ENCODE measurements at regions not wholly inside any gene's neighbourhood (a gene's known extent, or its start where the extent isn't known, plus 50 kb on each side); places are given as distances from the start of the nearest gene placed in this dataset.
"Not testable (repeated sequence)": the region's sequence is repeated elsewhere in the genome, so short reads cannot be mapped to it uniquely, and the experiment has no call there.

DNA sequence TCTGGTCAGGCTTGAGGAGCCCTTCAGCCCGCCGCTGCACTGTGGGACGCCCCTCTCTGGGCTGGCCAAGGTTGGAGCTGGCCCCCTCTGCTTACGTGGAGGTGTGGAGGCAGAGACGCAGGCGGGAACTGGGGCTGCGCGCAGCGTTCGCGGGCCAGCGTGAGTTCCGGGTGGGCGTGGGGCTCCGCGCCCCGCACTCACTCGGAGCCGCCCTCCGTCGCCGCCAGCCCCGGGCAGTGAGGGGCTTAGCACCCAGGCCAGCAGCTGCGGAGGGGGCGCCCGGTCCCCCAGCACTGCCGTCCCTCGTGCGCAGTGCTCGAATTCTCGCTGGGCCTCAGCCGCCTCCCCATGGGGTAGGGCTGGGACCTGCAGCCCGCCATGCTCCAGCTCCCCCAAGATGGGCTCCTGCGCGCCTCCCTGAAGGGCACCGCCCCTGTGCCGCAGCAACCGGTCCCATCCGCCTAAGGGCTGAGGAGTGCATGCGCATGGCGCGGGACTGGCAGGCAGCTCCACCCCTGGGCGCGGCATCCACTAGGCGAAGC is 695.9 kb downstream of the EPHA7 start:
- no peak for DNase-seq (ENCODE audit: low spot score)

DNA sequence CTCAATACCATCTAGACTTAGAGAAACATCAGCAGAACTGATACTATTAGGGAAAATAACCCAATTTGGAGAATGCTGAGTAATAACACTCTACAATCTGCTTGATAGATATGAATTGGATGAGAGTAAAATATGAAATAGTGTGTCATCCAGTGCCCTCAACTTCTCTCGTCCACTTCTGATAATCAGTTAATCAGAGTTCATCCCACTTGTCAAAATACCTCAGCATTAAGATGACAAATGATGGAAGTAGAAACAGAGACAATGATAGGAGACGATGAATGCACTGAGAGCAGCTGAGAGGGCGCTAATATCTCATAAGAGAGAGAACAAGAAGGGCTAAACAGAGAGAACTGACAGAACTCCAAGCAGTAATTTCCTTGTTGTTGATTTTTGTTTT is 699.6 kb downstream of the EPHA7 start:
- DNase-seq (ENCODE audit: low spot score): no peak

DNA sequence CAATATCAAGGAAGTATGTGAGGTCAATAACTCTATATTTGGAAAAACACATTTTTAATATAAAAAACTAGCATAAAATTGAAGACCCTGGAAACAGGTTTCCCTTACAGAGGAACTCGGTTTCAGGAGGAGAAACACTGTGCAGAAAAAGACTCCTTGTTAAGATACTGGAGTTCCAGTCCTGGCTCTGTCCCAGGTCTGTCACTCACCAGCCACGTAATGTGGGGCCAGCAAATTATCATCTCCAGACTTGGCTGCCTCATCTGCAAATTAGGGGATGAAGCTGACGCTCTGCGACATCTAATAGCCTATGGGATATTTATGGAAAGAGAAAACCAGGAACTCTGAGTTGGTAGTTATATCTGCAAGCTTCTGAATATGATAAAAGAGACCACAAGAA is 702.7 kb downstream of the EPHA7 start:
- DNase-seq (ENCODE audit: low spot score): no peak

DNA sequence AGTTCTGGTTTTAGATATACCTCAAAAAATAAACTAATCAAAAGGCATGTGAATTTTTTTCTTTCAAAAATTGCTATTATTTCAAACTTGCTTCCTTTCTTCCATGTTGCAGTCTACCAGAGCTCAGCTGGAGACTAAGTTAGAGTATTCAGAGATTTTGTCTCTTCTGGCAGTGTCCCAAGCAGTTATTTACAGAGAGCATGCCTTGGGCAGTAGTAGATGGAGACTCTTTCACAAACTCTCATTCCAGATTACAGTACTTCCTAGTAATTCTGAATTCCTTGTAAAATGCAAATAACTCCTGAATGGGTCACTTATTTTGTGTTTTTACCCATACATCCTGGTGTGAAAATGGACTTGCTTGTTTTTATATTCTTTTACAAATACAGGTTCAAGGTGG is 703.4 kb downstream of the EPHA7 start:
- DNase-seq (ENCODE audit: low spot score): peak; percentile 69

DNA sequence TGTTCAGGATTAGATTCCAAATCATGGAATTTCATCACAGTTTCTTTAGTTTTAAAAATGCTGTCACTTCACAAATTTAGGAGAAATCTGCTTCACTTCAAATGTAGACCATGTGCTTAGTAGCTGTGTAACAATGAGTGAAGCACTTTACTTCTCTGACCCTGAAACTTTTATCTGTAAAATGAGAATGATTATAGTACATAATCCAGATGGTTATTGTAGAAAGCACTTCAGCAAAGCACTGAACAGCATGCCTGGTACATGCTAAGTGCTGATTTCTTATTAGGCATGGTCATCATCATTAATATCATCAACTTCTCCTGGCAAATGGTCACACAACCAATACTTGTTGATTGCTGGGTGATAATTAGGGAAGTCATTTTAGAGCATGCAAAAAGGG is 705.0 kb downstream of the EPHA7 start:
- DNase-seq (ENCODE audit: low spot score): no peak

DNA sequence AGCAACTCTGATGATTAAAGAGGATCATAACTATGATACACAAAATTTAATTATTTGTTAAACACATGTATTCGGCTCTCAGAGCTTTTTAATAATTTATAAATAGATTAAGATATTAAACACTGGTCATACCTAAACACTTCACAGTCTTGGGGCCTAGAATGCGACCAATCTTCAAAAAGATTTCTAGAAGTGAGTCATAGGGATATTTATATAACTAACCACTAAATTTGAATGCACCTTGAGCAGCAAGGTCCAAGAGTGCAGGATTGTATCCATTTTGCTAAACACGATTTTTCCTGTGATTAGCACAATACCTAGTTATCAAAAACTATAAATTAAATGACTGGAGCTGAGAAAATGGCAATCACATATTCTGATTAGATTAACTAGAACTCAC is 709.3 kb downstream of the EPHA7 start:
- DNase-seq (ENCODE audit: low spot score): no peak

DNA sequence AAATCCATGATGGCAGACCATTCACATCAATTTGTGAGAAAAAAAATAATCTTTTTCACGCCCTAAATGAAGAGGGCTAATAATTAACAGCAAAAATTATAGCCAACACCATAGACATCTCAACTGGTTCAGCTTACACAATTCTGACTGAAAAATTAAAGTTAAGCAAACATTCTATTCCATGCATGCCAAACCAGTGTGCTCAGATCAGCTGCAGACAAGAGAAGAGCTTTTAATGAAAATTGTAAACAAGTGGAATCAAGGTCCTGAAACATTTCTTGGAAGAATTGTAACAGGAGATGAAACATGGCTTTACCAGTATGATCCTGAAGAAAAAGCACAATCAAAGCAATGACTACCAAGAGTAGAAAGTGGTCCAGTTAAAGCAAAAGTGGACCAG is 710.4 kb downstream of the EPHA7 start:
- no peak for DNase-seq (ENCODE audit: low spot score)

DNA sequence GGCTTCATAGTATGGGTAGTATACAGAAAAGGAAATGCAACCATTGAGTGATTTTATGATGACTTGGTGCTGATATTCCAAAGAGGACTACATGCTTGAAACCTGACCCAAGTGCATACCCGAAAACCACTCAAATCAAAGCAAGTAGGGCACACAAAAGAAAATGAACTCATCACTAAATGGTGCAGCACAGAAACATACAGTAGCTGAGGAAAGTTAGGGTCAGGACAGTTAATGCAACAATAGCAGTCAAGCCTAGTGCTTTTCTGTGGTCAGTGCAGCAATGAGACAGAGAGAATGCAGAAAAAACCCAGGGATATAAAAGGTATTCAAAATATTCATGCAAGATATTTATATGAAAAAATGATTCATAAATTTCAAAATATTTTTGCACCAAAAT is 711.1 kb downstream of the EPHA7 start:
- DNase-seq (ENCODE audit: low spot score): peak; percentile 18

DNA sequence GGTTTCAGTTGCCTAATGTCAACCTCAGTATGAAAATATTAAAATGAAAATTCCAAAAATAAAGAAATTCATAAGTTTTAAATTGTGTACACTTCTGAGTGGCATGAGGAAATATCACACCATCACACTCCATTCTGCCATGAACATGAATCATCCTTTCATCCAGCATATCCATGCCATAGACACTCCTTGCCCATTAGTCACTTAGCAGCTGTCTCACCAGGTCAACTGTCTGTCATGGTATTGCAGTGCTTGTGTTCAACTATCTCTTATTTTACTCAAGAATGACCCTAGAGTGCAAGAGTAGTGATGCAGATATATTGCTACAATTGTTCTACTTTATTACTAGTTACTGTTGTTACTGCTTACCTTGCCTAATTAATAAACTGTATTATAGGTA is 712.4 kb downstream of the EPHA7 start:
- DNase-seq (ENCODE audit: low spot score): no peak

DNA sequence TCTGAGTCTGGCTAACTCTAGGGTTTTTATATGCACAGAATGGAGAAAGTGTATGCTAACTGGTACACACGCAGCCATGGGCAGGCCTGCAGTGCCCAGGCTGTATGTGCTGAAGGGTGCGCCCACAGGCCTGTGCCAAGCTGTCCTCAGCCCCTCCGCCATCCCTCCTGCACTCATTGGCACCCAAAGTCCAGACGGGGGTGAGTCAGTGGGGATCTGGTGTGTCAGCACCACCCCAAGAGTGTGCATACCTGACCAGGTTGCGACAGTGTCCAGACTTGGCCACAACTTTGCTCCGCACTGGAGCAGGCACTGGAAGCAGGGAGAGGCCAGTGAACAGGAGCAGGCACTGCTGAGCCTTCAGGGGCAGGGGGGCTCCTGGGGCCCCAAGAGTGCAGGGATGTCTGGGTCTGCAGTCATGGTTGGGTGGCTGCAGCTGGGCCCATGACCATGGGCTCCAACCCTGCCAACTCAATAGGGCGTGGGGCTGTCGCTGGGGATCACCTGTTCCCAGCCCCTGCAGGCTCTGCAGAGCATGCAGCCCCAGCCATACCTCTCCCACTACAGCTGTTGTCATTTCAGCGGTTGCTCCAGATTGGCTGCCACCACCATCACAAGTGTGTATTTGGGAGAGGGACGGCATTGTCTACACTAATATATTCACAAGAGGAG is 717.8 kb downstream of the EPHA7 start:
- DNase-seq (ENCODE audit: low spot score): no peak

DNA sequence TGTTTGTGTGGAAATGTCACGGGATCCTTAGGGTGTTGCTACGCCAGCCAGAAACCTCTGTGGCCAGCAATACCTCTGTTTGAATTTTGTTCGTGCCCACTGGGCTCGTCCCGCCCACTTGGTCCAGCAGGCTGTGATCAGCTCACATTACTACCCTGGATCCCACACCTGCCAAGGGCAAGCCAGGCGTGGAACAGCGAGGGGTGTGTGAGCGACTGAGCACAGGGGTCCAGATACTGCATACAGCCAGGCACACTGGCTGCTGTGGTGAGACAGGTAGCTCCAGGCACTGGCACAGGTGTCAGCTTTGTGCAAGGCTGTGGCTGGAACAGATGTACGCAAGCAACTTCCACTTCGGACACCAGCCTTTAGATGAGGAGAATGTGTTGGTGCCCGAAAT is 718.9 kb downstream of the EPHA7 start:
- DNase-seq (ENCODE audit: low spot score): no peak

DNA sequence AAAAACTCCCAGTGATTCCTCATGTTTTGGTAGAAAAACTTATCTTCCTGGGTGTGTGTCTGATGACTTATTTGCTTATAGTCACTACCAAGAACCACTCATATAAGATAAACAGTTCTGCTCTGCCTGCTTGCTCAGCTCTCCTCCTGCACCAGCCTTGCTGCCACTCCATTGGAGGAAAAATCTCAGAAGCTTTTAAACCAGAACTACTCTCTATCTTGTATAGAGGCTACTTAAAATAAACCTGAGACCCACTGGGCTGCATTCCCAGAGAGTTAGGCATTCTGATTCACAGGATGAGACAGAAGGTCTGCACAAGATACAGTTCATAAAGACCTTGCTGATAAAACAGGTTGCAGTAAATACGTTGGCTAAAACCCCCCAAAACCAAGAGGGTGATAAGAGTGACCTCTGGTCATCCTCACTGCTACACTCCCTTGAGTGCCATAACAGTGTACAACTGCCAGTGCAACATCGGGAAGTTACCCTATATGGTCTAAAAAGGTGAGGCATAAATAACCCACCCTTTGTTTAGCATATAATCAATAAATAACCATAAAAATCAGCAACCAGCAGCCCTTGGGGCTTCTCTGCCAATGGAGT is 728.3 kb downstream of the EPHA7 start:
- peak; percentile 89 for DNase-seq (ENCODE audit: low spot score)

DNA sequence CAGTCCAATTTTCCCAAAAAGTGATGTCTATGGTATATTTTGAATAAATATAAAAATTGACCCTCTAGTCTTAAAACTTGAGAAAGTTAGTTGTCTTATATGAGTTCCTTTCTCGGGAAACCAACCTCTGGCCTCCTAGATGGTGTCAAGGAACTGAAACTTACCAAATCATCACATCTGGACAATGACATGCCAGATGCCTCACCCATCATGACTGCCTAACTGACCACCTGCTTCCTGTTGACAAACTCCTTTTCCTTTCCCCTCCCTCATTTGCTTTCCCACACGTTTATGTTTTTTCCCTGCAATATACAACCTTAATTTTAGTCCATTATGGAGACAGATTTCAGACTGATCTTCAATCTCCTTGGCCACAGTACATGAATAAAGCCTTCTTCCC is 731.0 kb downstream of the EPHA7 start:
- no peak for DNase-seq (ENCODE audit: low spot score)

DNA sequence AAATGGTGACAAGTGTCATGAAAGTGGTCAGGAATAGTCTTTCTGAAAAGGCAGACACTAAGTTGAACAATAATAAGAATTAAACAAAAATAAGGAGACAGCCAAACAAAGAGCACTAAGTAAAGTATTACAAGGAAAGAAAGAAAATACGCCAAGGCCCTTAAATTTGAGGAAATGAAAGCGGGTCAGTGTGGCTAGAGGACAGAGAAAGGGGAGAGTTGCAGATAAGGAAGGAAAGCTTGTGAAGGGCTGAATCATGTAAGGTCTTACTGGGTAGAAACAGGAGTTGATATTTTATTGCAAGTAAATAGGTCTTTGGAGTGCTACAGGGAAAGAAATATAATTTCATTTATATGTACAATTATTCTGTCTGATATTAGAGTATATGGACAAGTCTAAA is 732.1 kb downstream of the EPHA7 start:
- no peak for DNase-seq (ENCODE audit: low spot score)

DNA sequence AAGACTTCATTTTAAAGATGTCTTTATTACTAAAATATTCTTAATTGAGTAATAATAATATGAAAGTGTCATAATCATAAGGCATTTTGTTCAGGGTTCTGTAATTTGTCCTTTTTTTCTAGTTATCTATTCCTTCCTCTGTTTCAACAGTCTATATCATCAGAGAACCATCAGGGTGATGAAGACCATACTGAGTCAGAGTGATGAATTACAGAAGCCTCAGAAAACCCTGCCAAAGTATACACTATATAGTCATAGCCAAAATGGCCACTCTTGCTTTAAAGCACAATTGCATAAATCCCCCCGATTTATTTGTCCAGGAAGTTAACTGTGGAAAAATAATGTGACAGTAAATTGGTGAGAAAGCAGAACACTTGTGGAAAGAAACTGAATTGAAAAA is 735.0 kb downstream of the EPHA7 start:
- peak; percentile 49 for DNase-seq (ENCODE audit: low spot score)

DNA sequence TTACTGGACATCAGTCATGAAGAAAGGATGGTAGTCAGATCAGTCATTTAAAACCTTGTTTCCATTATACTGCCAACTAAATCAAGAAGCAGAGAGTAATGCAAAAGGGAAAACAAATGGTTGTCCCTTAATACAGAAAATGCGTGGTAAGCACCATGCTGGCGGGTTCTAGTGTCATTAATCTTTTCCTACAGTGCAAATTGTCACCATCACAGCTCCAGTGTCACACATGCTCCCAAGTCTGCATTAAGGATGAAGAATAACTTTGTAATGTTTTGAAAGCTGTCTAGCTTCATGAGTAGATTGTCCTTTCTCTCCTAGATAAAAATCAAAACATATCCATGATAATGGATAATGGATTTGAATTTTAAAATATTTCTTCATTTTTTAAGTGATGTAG is 735.6 kb downstream of the EPHA7 start:
- DNase-seq (ENCODE audit: low spot score): no peak

DNA sequence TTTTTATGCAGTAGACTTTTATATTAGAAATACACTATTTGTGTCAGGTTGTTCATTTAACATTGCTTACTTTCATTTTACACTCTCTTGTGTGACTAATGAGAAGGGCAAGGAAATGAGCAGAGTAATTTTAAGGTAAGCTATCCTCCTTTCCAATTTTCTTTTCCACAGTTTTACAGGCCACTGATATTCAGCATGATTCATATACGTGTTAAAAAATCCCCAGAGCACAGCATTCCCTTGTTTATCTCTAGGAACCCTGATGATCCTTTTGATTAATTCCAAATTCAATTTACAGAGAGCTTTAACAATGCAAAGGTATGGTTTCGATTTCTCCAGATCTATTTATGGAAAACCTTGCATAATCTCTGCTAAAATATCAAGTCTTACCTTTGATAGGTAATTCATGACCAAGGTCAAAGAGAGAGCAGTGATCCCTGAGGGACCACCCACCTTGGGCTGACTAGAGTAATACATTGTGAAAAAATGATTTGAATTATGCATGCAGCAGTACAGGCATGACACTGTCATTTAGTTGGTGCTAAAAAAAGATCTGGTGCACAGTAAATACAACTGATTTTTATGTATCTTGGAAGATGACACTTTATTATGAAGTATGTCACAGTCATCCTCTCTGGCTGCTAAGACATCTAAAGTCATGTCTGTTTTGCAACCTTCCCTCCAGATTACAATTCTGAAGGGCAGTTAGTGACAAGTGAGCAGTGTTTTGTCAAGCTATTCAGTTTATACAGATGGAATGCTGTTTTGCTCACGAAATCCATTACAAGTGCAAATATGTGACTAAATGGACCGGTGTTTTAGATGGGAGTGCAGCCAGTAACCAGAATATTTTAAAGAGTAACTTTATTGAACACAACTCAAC is 736.6 kb downstream of the EPHA7 start:
- no peak for DNase-seq (ENCODE audit: low spot score)

DNA sequence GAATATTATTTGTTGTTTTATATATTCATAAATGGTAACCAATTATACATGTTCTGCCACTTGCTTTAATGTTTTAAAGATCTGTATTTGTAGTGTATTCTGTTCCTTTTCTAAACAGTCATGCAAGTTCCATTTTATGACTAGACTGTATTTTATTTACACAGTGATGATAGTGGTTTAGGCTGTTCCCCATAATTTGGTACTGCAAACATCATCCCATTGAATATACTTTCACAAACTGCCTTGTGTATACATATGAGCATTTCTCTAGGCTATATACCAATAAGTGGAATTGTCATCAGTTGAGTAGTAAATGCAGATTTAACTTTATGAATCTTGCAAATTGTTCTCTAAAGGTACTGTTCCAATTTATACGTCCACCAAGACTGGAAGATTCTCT is 738.0 kb downstream of the EPHA7 start:
- DNase-seq (ENCODE audit: low spot score): no peak

DNA sequence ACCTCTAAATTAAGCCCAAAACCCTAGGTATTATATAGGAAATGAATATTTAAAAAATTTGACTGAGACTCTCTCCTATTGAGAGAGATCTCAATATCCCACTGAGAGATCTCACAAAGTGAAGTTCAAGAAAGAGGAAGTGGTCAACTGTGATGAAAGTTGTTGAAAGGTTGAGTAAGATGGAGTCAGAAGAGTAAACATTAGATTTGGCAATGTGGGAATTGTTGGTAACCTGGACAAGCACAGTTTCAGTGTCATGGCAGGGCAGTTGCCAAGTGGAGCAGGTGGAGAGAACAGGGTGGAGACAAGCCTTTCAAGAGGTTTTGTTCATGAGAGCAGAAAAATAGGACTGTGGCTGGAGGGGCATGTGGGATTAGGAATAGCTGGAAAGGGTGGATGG is 747.9 kb downstream of the EPHA7 start:
- DNase-seq (ENCODE audit: low spot score): not testable (repeated sequence)

DNA sequence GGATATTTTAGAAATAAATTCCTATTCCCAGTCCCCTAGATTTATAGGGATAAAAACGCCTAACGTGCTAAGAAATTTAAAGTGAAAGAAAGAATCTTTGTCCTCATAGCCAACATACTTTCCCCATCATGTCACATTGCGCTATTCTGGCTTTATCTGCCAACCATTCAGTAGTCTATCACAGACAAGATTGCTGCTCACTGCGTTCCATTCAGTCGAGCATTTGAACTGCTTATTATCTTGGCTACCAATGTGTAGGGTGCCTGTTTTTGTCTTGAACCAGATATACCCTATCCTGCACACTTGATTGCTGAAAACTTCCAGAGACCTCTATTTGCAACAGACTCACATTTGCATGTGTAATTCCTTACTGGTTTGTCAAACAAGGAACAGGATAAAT is 751.5 kb downstream of the EPHA7 start:
- DNase-seq (ENCODE audit: low spot score): peak; percentile 44

DNA sequence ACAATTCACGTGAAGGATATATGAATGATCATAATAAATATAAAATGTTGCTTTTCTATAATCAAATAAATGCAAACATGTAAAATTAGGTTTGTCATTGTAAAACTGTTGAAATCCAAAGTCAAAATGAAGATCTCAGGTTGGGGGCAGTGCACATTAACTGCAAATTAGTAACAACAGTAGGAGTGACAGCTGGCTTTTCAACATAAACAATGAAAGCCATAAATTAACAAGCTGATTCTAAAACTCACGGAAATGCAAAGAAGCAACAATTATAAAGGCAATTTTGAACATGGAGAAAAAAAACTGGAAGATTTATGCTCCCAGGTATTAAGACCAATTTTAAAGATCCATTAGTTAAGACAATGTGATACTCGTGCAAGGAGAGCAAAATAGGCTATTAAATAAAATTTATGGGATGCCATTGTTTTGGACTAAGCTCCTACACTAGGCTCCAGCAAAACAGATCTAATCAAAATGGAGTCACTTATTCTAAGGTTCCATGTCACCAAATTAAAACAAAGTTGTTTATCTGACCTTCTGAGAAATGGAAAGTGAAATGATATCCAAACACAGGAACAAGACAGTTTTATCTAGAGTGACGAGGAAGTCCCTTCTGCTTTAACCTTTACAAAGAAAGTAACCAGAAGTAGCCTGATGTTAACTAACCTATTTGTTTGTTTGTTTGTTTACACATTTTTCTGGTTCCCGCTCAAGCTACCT is 770.8 kb downstream of the EPHA7 start:
- no peak for DNase-seq (ENCODE audit: low spot score)

DNA sequence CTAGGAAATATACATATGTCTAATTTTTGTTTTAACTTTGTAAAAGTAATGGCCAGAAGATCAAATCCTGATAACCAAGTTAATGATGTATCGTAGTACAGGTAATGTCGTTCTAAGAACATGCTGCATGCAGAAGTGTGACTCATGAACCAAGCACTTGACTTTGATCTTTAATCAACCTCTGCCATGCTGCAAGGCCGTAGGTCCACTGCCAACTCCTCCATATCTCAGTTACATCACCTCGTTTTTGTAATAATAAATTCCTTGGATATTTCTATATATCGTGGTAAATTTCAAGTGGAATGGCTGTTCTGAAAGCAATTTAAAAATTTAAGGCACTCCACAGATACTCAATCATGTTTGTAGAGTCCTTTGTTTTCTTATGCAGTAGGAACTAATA is 771.7 kb downstream of the EPHA7 start:
- no peak for DNase-seq (ENCODE audit: low spot score)
